HepG2 (cell line): ENCODE measurements at regions not wholly inside any gene's neighbourhood (a gene's known extent, or its start where the extent isn't known, plus 50 kb on each side); places are given as distances from the start of the nearest gene placed in this dataset.

Source experiments
- BHLHE40 ChIP-seq: IDR thresholded peaks from 2 replicates; pipeline ENCODE4 v1.6.1; 2011; ENCODE audit warnings: low read length, improper control_type of control experiment
- CBX1 ChIP-seq: IDR thresholded peaks from one replicate; pipeline ENCODE4 v1.6.1; 2016; ENCODE audit warnings: antibody characterized with exemption, low read depth
- EP300 ChIP-seq, 3 experiments: sonication (generic) in 1 of 3; formaldehyde crosslinking in 1 of 3; IDR thresholded peaks; 2 replicates each; pipeline versions ENCODE4 v1.5.1 to v1.6.1; 2011 to 2020; ENCODE audit warnings: low read depth in 2 of 3, low read length in 2 of 3, borderline replicate concordance in 1 of 3, improper control_type of control experiment in 1 of 3, mild to moderate bottlenecking in 1 of 3, missing genetic modification reagents in 1 of 3, moderate library complexity in 1 of 3
- HIVEP1 ChIP-seq: sonication (generic); formaldehyde crosslinking; IDR thresholded peaks from 2 replicates; pipeline ENCODE4 v1.4.0; 2020; ENCODE audit warnings: mild to moderate bottlenecking, missing genetic modification reagents
- HMGA1 ChIP-seq: sonication (generic); formaldehyde crosslinking; conservative IDR thresholded peaks from 2 replicates; pipeline ENCODE4 v1.4.0; 2020; ENCODE audit warnings: missing genetic modification reagents
- JUND ChIP-seq: sonication (generic); formaldehyde crosslinking; IDR thresholded peaks from 2 replicates; pipeline ENCODE4 v1.8.0; 2022; ENCODE audit warnings: mild to moderate bottlenecking, missing genetic modification reagents
- KDM4B ChIP-seq: sonication (generic); formaldehyde crosslinking; IDR thresholded peaks from 2 replicates; pipeline ENCODE4 v1.4.0; 2020; ENCODE audit warnings: missing genetic modification reagents
- NCOA2 ChIP-seq: sonication (generic); formaldehyde crosslinking; IDR thresholded peaks from 2 replicates; pipeline ENCODE4 v1.8.0; 2022; ENCODE audit warnings: inconsistent platforms
- PAWR ChIP-seq: sonication (generic); formaldehyde crosslinking; IDR thresholded peaks from 2 replicates; pipeline ENCODE4 v1.4.0; 2020; ENCODE audit warnings: missing genetic modification reagents, mild to moderate bottlenecking, borderline replicate concordance
- SIX1 ChIP-seq: sonication (generic); formaldehyde crosslinking; IDR thresholded peaks from 2 replicates; pipeline ENCODE4 v1.4.0; 2020; ENCODE audit warnings: missing genetic modification reagents, borderline replicate concordance
- TEAD2 ChIP-seq: sonication (generic); formaldehyde crosslinking; IDR thresholded peaks from 2 replicates; pipeline ENCODE4 v1.9.0; 2021; ENCODE audit warnings: missing genetic modification reagents
- ZBTB21 ChIP-seq: sonication (generic); formaldehyde crosslinking; IDR thresholded peaks from 2 replicates; pipeline ENCODE4 v1.4.0; 2020; ENCODE audit warnings: missing genetic modification reagents
- ZBTB38 ChIP-seq: sonication (generic); formaldehyde crosslinking; IDR thresholded peaks from 2 replicates; pipeline ENCODE4 v1.5.1; 2020; ENCODE audit warnings: mild to moderate bottlenecking, missing genetic modification reagents
- ZFYVE20 ChIP-seq: sonication (generic); formaldehyde crosslinking; IDR thresholded peaks from 2 replicates; pipeline ENCODE4 v1.8.0; 2023; ENCODE audit warnings: low read depth, mild to moderate bottlenecking, moderate library complexity, missing genetic modification reagents, borderline replicate concordance
- ZNF180 ChIP-seq: sonication (generic); formaldehyde crosslinking; IDR thresholded peaks from 2 replicates; pipeline ENCODE4 v1.4.0; 2020; ENCODE audit warnings: low read depth, missing genetic modification reagents, borderline replicate concordance
- ZNF232 ChIP-seq: sonication (generic); formaldehyde crosslinking; IDR thresholded peaks from 2 replicates; pipeline ENCODE4 v1.4.0; 2020; ENCODE audit warnings: missing genetic modification reagents, borderline replicate concordance
- ZNF317 ChIP-seq: sonication (generic); formaldehyde crosslinking; IDR thresholded peaks from 2 replicates; pipeline ENCODE4 v1.5.0; 2020; ENCODE audit warnings: mild to moderate bottlenecking, missing genetic modification reagents
- ZNF431 ChIP-seq: sonication (generic); formaldehyde crosslinking; IDR thresholded peaks from 2 replicates; pipeline ENCODE4 v1.9.0; 2022; ENCODE audit warnings: missing genetic modification reagents, low read depth, mild to moderate bottlenecking, borderline replicate concordance
- ZNF562 ChIP-seq: sonication (generic); formaldehyde crosslinking; IDR thresholded peaks from 2 replicates; pipeline ENCODE4 v1.8.0; 2022; ENCODE audit warnings: missing genetic modification reagents, borderline replicate concordance
- ZNF577 ChIP-seq: sonication (generic); formaldehyde crosslinking; IDR thresholded peaks from 2 replicates; pipeline ENCODE4 v1.4.0; 2020; ENCODE audit warnings: mild to moderate bottlenecking, low read depth, missing genetic modification reagents, borderline replicate concordance
- ZNF605 ChIP-seq: sonication (generic); formaldehyde crosslinking; IDR thresholded peaks from 2 replicates; pipeline ENCODE4 v1.8.0; 2022; ENCODE audit warnings: mild to moderate bottlenecking, missing genetic modification reagents
- ZNF615 ChIP-seq: sonication (generic); formaldehyde crosslinking; IDR thresholded peaks from 2 replicates; pipeline ENCODE4 v1.5.0; 2020; ENCODE audit warnings: mild to moderate bottlenecking, missing genetic modification reagents, borderline replicate concordance
- ZNF672 ChIP-seq: sonication (generic); formaldehyde crosslinking; IDR thresholded peaks from 2 replicates; pipeline ENCODE4 v1.8.1; 2022; ENCODE audit warnings: missing genetic modification reagents
- ZSCAN20 ChIP-seq: sonication (generic); formaldehyde crosslinking; IDR thresholded peaks from 2 replicates; pipeline ENCODE4 v1.4.0; 2020; ENCODE audit warnings: missing genetic modification reagents, mild to moderate bottlenecking, borderline replicate concordance
- ZSCAN22 ChIP-seq: sonication (generic); formaldehyde crosslinking; IDR thresholded peaks from 2 replicates; pipeline ENCODE4 v1.4.0; 2020; ENCODE audit warnings: mild to moderate bottlenecking, missing genetic modification reagents
- TF ChIP-seq, protein P1 (sequence below): sonication (generic); formaldehyde crosslinking; IDR thresholded peaks from 2 replicates; pipeline ENCODE4 v1.4.0; 2020; ENCODE audit warnings: missing genetic modification reagents
- TF ChIP-seq, protein P2 (sequence below): sonication (generic); formaldehyde crosslinking; IDR thresholded peaks from 2 replicates; pipeline ENCODE4 v1.4.0; 2020; ENCODE audit warnings: missing genetic modification reagents
- TF ChIP-seq, protein P3 (sequence below): sonication (generic); formaldehyde crosslinking; IDR thresholded peaks from 2 replicates; pipeline ENCODE4 v1.4.0; 2020; ENCODE audit warnings: missing genetic modification reagents, borderline replicate concordance

DNA sequence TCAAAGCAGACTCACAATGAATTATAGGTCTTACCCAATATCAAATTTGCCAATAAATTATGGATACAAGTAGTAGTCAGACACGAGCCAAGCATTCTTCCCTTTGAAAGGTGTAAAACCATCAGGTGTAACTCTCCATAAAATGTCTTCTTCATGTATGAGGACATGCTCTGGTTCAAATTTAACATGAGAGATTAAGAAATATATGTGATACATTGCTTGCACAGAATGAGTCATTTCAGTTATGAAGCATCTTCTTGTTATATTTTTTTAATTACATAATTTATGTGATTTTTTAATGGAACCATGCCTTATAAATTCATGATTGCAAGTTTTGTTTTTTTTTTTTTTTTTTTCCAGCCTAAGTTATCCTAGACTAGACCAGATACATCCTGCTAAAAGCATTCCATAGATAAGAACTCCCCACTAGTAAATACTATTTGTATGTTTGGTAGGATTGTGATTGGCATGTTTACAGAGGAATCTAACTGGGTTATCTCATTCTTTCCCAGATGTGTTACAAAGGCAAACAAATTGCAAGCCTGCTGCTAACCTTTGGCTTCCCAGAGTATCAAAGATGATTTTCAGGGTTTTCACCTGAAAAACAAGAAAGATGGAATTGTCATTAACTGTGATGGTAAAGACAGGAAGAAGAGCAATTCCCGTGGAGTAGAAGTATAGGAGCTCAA lies 621.9 kb downstream of the XIRP2 start (continued):
- TF ChIP-seq ZBTB21 (CRISPR knock-in tag) (no peak), ZNF317 (CRISPR knock-in tag) (peak; percentile 88), EP300 (IDR thresholded peaks at IDR 0.05; ENCODE audit: low read depth in 2 of 2, low read length in 2 of 2) (peak in 1 of 2 experiments; percentile 96; a peak in 2 of 4 replicates), EP300 (CRISPR knock-in tag; IDR thresholded peaks at IDR 0.05; ENCODE audit: borderline replicate concordance) (no peak; the same call in 1 of the 2 replicates), HIVEP1 (CRISPR knock-in tag) (no peak), ZSCAN22 (no peak), JUND (no peak), HMGA1 (no peak), ZNF605 (no peak), ZNF180 (no peak), ZNF232 (CRISPR knock-in tag) (no peak), ZNF615 (CRISPR knock-in tag) (no peak), ZFYVE20 (CRISPR knock-in tag) (no peak), SIX1 (CRISPR knock-in tag) (peak; percentile 83; the same call in 1 of the 2 replicates), PAWR (CRISPR knock-in tag) (no peak), CBX1 (no peak), ZNF577 (no peak), ZNF672 (no peak), NCOA2 (CRISPR knock-in tag) (peak; percentile 95), BHLHE40 (no peak), TEAD2 (CRISPR knock-in tag) (no peak), ZBTB38 (no peak), KDM4B (0 out of 2 replicates have a peak, but pooled peaks have one; percentile 30), ZNF431 (CRISPR knock-in tag) (no peak), ZSCAN20 (no peak), ZNF562 (CRISPR knock-in tag) (no peak)
- TF ChIP-seq, protein P1, sequence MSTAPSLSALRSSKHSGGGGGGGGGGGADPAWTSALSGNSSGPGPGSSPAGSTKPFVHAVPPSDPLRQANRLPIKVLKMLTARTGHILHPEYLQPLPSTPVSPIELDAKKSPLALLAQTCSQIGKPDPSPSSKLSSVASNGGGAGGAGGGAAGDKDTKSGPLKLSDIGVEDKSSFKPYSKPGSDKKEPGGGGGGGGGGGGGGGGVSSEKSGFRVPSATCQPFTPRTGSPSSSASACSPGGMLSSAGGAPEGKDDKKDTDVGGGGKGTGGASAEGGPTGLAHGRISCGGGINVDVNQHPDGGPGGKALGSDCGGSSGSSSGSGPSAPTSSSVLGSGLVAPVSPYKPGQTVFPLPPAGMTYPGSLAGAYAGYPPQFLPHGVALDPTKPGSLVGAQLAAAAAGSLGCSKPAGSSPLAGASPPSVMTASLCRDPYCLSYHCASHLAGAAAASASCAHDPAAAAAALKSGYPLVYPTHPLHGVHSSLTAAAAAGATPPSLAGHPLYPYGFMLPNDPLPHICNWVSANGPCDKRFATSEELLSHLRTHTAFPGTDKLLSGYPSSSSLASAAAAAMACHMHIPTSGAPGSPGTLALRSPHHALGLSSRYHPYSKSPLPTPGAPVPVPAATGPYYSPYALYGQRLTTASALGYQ (CRISPR knock-in tag) = peak; percentile 91
- TF ChIP-seq, protein P2, sequence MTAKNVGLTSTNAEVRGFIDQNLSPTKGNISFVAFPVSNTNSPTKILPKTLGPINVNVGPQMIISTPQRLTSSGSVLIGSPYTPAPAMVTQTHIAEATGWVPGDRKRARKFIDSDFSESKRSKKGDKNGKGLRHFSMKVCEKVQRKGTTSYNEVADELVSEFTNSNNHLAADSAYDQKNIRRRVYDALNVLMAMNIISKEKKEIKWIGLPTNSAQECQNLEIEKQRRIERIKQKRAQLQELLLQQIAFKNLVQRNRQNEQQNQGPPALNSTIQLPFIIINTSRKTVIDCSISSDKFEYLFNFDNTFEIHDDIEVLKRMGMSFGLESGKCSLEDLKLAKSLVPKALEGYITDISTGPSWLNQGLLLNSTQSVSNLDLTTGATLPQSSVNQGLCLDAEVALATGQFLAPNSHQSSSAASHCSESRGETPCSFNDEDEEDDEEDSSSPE = no peak
- TF ChIP-seq, protein P3, sequence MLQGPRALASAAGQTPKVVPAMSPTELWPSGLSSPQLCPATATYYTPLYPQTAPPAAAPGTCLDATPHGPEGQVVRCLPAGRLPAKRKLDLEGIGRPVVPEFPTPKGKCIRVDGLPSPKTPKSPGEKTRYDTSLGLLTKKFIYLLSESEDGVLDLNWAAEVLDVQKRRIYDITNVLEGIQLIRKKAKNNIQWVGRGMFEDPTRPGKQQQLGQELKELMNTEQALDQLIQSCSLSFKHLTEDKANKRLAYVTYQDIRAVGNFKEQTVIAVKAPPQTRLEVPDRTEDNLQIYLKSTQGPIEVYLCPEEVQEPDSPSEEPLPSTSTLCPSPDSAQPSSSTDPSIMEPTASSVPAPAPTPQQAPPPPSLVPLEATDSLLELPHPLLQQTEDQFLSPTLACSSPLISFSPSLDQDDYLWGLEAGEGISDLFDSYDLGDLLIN (CRISPR knock-in tag) = no peak
